Thyroid gland (tissue), 4 donors: ENCODE measurements at regions not wholly inside any gene's neighbourhood (a gene's known extent, or its start where the extent isn't known, plus 50 kb on each side); places are given as distances from the start of the nearest gene placed in this dataset.

Source experiments
- DNase-seq, 2 donors: peaks; one replicate each; pipeline ENCODE4 v3.0.0-alpha.2; 2019
- H3K27ac ChIP-seq, 3 donors: fragments of 200-600 bp; sonication (generic); 1 replicate in 2 of 3; 2 replicates in 1 of 3; pipeline ENCODE4 v1.5.1; 2016 to 2019; ENCODE audit warnings: mild to moderate bottlenecking in 1 of 3, moderate library complexity in 1 of 3
- H3K27me3 ChIP-seq: fragments of 200-600 bp; sonication (generic); one replicate; pipeline ENCODE4 v1.5.1; 2019
- H3K36me3 ChIP-seq, 2 donors: fragments of 200-600 bp; sonication (generic); one replicate each; pipeline ENCODE4 v1.5.1; 2016 to 2019
- H3K4me1 ChIP-seq, 2 donors: fragments of 200-600 bp; sonication (generic); one replicate each; pipeline ENCODE4 v1.5.1; 2017 to 2019
- H3K4me3 ChIP-seq, 3 donors: fragments of 200-600 bp; sonication (generic); replicated peaks in 1 of 3; 1 replicate in 2 of 3; 2 replicates in 1 of 3; pipeline ENCODE4 v1.5.1; 2016; ENCODE audit warnings: mild to moderate bottlenecking in 1 of 3
- H3K9me3 ChIP-seq: fragments of 200-600 bp; sonication (generic); one replicate; pipeline ENCODE4 v1.5.1; 2017
- POLR2A ChIP-seq, 2 donors: fragments of 450-650 bp; IDR thresholded peaks; one replicate each; pipeline ENCODE4 v1.6.1; 2017; ENCODE audit warnings: antibody characterized with exemption in 2 of 2, mild to moderate bottlenecking in 2 of 2, moderate library complexity in 1 of 2
- WGBS, 2 donors: methylation state at CpG; one replicate each; pipeline ENCODE4 v1.1.5; 2017; 5-methylcytosine and 5-hydroxymethylcytosine counted together
- intact Hi-C: fragments of 100-400 bp; cut with DNase I; formaldehyde crosslinking; loops from one replicate; pipeline ENCODE4 v1.15.1; 2023
- TF ChIP-seq, protein P1 (sequence below), 6 experiments: fragments of 200-600 bp in 3 of 6; fragments of 450-650 bp in 3 of 6; sonication (generic) in 3 of 6; IDR thresholded peaks; one replicate each; pipeline ENCODE4 v1.5.1; 2016 to 2019; ENCODE audit warnings: antibody characterized with exemption in 6 of 6, mild to moderate bottlenecking in 2 of 6, inconsistent platforms in 1 of 6, moderate library complexity in 1 of 6

DNA sequence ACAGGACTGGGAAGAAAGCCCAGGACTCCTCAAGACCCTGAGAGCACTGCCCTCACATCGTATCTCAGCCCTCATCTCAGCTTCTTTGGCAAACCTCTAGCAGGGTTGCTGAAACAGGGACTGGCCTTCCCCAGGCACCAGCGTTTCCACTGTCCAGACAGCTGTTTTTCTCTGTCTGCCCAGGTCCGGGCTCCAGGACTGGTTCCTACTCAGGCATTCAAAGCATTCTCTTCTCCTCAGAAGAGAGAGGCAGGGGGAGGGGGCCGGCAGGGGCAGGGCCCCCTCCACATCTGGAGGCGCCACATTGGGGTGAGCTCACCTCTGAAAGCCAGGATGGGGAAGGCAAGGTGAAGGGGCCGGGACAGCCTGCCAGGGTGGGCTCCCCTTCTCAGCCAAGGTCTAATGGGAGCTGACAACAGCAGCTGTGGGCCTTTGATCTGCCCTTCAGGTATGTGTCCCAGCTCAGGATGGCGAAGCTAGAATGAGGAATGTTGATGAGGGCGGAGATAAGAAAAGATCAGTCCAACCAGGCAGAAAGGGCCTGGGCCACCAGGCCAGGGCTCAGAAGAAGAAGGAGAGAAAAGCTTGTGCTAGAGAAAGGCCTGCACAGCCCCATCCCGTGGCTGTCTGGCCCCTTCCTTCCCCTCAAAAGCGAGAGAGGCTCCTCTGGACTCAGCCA lies 60.4 kb downstream of the PJA1 start:
- no peak for DNase-seq
- Histone ChIP-seq H3K4me3 (no peak overlapping the region), H3K27me3 (no peaks in the 10 kb centered on the region), H3K27ac (no peak overlapping the region), H3K4me1 (peaks cover 4 to 14% of the 10 kb centered on the region in 2 donors), H3K9me3 (no peaks in the 10 kb centered on the region), H3K36me3 (no peaks in the 10 kb centered on the region)
- intact Hi-C loops = no loop called here
- 55 to 76% methylated on average over 6 to 7 of the region's 10 CpGs for WGBS, 2 donors
- no peak for TF ChIP-seq POLR2A (IDR thresholded peaks at IDR 0.05)
- TF ChIP-seq, protein P1, sequence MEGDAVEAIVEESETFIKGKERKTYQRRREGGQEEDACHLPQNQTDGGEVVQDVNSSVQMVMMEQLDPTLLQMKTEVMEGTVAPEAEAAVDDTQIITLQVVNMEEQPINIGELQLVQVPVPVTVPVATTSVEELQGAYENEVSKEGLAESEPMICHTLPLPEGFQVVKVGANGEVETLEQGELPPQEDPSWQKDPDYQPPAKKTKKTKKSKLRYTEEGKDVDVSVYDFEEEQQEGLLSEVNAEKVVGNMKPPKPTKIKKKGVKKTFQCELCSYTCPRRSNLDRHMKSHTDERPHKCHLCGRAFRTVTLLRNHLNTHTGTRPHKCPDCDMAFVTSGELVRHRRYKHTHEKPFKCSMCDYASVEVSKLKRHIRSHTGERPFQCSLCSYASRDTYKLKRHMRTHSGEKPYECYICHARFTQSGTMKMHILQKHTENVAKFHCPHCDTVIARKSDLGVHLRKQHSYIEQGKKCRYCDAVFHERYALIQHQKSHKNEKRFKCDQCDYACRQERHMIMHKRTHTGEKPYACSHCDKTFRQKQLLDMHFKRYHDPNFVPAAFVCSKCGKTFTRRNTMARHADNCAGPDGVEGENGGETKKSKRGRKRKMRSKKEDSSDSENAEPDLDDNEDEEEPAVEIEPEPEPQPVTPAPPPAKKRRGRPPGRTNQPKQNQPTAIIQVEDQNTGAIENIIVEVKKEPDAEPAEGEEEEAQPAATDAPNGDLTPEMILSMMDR (IDR thresholded peaks at IDR 0.05) = no peak

DNA sequence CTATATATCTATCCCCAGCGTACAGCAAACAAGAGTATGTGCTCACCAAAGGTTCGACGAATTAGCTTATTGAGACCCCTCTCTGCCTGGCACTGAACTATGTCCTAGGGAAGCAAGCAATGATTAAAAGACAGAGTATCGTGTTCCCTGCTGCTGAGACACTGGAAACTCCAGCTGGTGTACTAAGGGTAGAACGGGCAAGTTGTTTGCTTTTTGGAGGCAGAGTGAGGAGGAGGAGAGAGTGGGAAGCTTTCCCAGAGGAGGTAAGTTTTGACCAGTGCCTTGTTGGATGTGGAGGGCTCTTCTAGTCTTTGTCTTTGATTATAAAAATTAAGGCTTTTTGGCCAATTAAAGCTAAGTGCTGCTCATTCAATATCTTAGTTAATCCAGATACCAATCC lies 61.7 kb downstream of the PJA1 start:
- H3K36me3 ChIP-seq = no peaks in the 10 kb centered on the region
- no peak overlapping the region for H3K4me3 ChIP-seq
- TF ChIP-seq POLR2A (IDR thresholded peaks at IDR 0.05) = no peak
- TF ChIP-seq, protein P1 (IDR thresholded peaks at IDR 0.05) = no peak
- H3K4me1 ChIP-seq = peaks cover 4 to 13% of the 10 kb centered on the region in 2 donors
- no peak for DNase-seq
- WGBS, 2 donors = 81 to 82% methylated on average over 5 of the region's 5 CpGs
- intact Hi-C loops = no loop called here
- no peaks in the 10 kb centered on the region for H3K9me3 ChIP-seq
- no peak overlapping the region for H3K27ac ChIP-seq
- no peaks in the 10 kb centered on the region for H3K27me3 ChIP-seq

DNA sequence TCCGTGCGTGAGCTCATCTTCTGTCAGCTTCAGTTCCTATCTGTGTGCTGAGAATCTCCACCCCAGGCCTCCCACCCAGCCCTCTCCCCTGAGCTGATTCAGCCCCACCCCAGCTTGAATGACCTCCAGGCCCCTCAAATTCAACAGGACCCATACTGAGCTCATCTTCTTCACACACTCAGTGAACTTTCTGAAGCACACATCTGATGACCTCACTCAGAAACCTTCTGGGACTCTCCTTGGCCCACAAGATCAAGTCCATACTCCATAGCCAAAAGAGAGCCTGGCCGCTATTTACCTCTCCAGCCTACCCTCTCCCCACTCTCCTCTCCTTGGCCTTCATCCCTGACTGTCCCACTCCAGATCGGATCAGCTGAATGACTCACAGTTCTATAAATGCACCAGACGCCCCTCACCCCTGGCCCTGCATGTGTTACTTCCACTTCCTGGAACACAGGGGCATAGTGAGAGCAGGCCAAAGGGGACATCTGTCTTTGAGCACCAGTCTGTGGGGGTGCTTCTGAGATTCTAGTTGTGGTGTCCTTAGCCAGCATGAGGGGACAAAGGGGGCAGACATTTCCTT lies 62.5 kb downstream of the PJA1 start:
- H3K4me1 ChIP-seq = peaks cover 4 to 8% of the 10 kb centered on the region in 2 donors
- no peaks in the 10 kb centered on the region for H3K9me3 ChIP-seq
- no peak overlapping the region for H3K27ac ChIP-seq
- TF ChIP-seq, protein P1 (IDR thresholded peaks at IDR 0.05) = no peak
- H3K27me3 ChIP-seq = no peaks in the 10 kb centered on the region
- intact Hi-C loops = no loop called here
- no peak overlapping the region for H3K4me3 ChIP-seq
- WGBS, 2 donors = 80 to 91% methylated on average over 5 of the region's 5 CpGs
- DNase-seq = no peak
- H3K36me3 ChIP-seq = no peaks in the 10 kb centered on the region

DNA sequence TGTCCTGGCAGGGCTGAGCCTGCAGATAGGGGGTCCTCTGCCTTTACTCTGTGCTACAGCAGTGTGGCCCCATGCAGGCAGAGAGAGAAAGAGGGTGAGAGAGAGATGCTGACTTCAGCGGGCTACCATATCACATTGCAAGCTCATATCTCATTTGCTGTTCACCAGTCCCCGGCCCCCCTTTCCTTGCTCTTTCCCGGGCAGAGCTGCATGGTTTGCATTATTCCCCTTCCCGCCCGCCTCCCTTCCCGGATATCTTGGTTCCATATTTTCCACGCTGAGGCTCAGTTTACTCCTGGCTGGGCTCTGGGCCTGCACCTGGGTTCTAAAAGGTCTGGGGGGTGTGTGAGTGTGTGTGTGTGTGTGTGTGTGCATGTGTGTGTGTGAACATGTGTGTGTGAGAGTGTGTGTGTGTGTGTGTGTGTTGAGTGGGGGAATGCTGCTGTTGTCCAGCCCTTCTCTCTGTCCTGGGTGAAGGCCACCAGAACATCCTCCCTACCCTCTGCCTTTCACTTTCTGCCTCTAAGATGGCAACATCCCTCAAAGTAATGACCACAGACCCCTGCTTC lies 63.5 kb downstream of the PJA1 start:
- H3K4me1 ChIP-seq = no peaks in the 10 kb centered on the region
- DNase-seq = no peak
- TF ChIP-seq, protein P1 (IDR thresholded peaks at IDR 0.05) = no peak
- TF ChIP-seq POLR2A (IDR thresholded peaks at IDR 0.05) = no peak
- intact Hi-C loops = no loop called here
- H3K4me3 ChIP-seq = no peak overlapping the region
- H3K9me3 ChIP-seq = no peaks in the 10 kb centered on the region
- H3K27ac ChIP-seq = no peak overlapping the region
- 81 to 87% methylated on average over 7 of the region's 7 CpGs for WGBS, 2 donors
- no peaks in the 10 kb centered on the region for H3K27me3 ChIP-seq
- H3K36me3 ChIP-seq = no peaks in the 10 kb centered on the region

DNA sequence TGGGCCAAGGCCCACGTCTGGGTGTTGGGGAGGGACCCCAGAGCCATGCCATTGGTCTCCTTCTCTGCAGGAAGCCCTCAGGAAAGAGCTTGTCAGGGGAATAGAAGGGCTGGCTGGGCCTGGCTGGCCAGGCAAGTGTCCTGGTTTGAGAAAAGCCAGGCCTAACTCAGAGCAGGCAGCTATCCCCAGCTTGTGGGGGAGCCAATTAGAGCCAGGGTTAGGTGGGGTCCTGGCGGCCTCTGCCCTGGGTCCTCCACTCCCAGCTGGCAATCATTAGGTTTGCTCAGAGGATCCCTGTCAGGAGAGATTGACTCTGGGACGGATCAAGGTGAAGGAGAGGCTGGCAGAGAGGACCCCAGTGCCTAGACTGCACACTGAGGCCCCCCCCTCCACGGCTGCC lies 64.8 kb downstream of the PJA1 start:
- H3K27me3 ChIP-seq = no peaks in the 10 kb centered on the region
- 100% methylated on average over 1 of the region's 4 CpGs; no CpG with 5 or more reads in 1 of the 2 donors for WGBS, 2 donors
- intact Hi-C loops = no loop called here

More for the DNA sequence above, 64.8 kb downstream of the PJA1 start:
- Histone ChIP-seq H3K9me3 (no peaks in the 10 kb centered on the region), H3K36me3 (no peaks in the 10 kb centered on the region), H3K4me3 (no peak overlapping the region), H3K27ac (no peak overlapping the region), H3K4me1 (no peaks in the 10 kb centered on the region)
- TF ChIP-seq, protein P1 (IDR thresholded peaks at IDR 0.05) = no peak
- no peak for TF ChIP-seq POLR2A (IDR thresholded peaks at IDR 0.05)
- DNase-seq = no peak
